ENCODE measurements at regions not wholly inside any gene's neighbourhood (a gene's known extent, or its start where the extent isn't known, plus 50 kb on each side); places are given as distances from the start of the nearest gene placed in this dataset.

GRCh38 chr5:136629125-136629792, 263.9 kb upstream of the TRPC7 start:
- no peaks in the 10 kb centered on the region for H3K4me1 ChIP-seq (ENCODE audit: control insufficient read depth, insufficient read depth, low read length)
- ChIA-PET POLR2A (ENCODE audit: unreplicated experiment) (no interaction called here), CTCF (no interaction called here)
- H3K4ac ChIP-seq (ENCODE audit: low read depth, low read length): no peak overlapping the region
- no peaks in the 10 kb centered on the region for H3K27me3 ChIP-seq (ENCODE audit: control insufficient read depth, insufficient read depth, low read length)
- no TSS peak for BruUV-seq (replicated peaks)
- no peak overlapping the region for H3K23ac ChIP-seq (ENCODE audit: low read depth, low read length)
- no peaks in the 10 kb centered on the region for H3K36me3 ChIP-seq (ENCODE audit: control insufficient read depth, insufficient read depth, low read length)
- no peak overlapping the region for H3K27ac ChIP-seq (ENCODE audit: insufficient read depth, low read length)
- no peaks in the 10 kb centered on the region for H4K20me1 ChIP-seq (ENCODE audit: insufficient read depth, low read length)
- H3K9ac ChIP-seq (ENCODE audit: low read depth, low read length): no peak overlapping the region
- no peaks in the 10 kb centered on the region for H3K79me1 ChIP-seq (ENCODE audit: low read depth in 1 of 2, low read length in 2 of 2)
- no peak overlapping the region for H3K14ac ChIP-seq (replicated peaks; ENCODE audit: low read depth, low read length)
- H2AK5ac ChIP-seq (ENCODE audit: low read depth, low read length): no peak overlapping the region
- TF ChIP-seq MXI1 (IDR thresholded peaks at IDR 0.05; ENCODE audit: borderline replicate concordance, low read depth, low read length): no peak
- TF ChIP-seq BHLHE40 (IDR thresholded peaks at IDR 0.05; ENCODE audit: low read depth, low read length): no peak
- TF ChIP-seq MAZ (IDR thresholded peaks at IDR 0.05; ENCODE audit: borderline replicate concordance, low read depth, low read length): no peak
- TF ChIP-seq MAFK (IDR thresholded peaks at IDR 0.05; ENCODE audit: low read depth, low read length): no peak
- TF ChIP-seq CEBPB (IDR thresholded peaks at IDR 0.05; ENCODE audit: low read depth, low read length): no peak
- TF ChIP-seq RFX5 (IDR thresholded peaks at IDR 0.05; ENCODE audit: low read depth, low read length): no peak
- TF ChIP-seq CTCF (conservative IDR thresholded peaks at IDR 0.05; ENCODE audit: low read depth, low read length): no peak
- no peak for TF ChIP-seq FOS (IDR thresholded peaks at IDR 0.05; ENCODE audit: low read depth, low read length)
- TF ChIP-seq SMC3 (IDR thresholded peaks at IDR 0.05; ENCODE audit: low read depth, low read length): no peak
- TF ChIP-seq POLR2A (IDR thresholded peaks at IDR 0.05; ENCODE audit: low read depth, low read length): no peak
- H2BK15ac ChIP-seq (ENCODE audit: low read depth, low read length): no peak overlapping the region
- dilution Hi-C loops (cut with HindIII; ENCODE audit: low sequenced_read_pairs, unreplicated experiment) (no loop called here), intact Hi-C loops (cut with micrococcal nuclease) (no loop called here), in situ Hi-C loops (cut with MboI; ENCODE audit: low sequenced_read_pairs) (no loop called here)
- WGBS, 2 experiments (ENCODE audit: extremely low coverage in 2 of 2, insufficient read length in 1 of 2): 33% methylated on average over 2 of the region's 10 CpGs; no CpG with 5 or more reads in 1 of the 2 experiments
- no peaks in the 10 kb centered on the region for H3K9me1 ChIP-seq (ENCODE audit: insufficient read depth, low read length)
- no peak overlapping the region for H2AK9ac ChIP-seq (replicated peaks; ENCODE audit: low read depth, low read length, poor library complexity)
- H2AFZ ChIP-seq (replicated peaks; ENCODE audit: low read length, poor library complexity): no peak overlapping the region
- H2BK5ac ChIP-seq (ENCODE audit: low read depth, low read length, poor library complexity, severe bottlenecking): no peak overlapping the region
- H3K9me3 ChIP-seq (ENCODE audit: control insufficient read depth, insufficient read depth, low read length): peaks cover 3% of the 10 kb centered on the region; the same call in 1 of the 2 replicates
- no peak overlapping the region for H4K91ac ChIP-seq (ENCODE audit: insufficient read depth, low read depth, low read length)
- DNase-seq (no peak), ATAC-seq (ENCODE audit: low read depth) (no peak)
- H3K4me2 ChIP-seq (ENCODE audit: low read depth, low read length): no peak overlapping the region
- no peak overlapping the region for H3K18ac ChIP-seq (ENCODE audit: low read depth, low read length)
- H4K5ac ChIP-seq (ENCODE audit: low read depth, low read length): no peak overlapping the region
- H3K56ac ChIP-seq (ENCODE audit: extremely low read depth, insufficient read depth, low read length): no peak overlapping the region
- H4K8ac ChIP-seq (ENCODE audit: low read depth in 2 of 2, low read length in 2 of 2): no peak overlapping the region
- no peak overlapping the region for H3K4me3 ChIP-seq (ENCODE audit: insufficient read depth, low read depth, low read length)
- no peak overlapping the region for H2BK20ac ChIP-seq (ENCODE audit: low read depth, low read length)
- no peak overlapping the region for H2BK120ac ChIP-seq (ENCODE audit: low read depth, low read length)

All from IMR-90 (cell line).